ENCODE measurements at regions not wholly inside any gene's neighbourhood (a gene's known extent, or its start where the extent isn't known, plus 50 kb on each side); places are given as distances from the start of the nearest gene placed in this dataset.

GRCh38 chr2:129780316-129781270 lies 198.9 kb upstream of the RAB6C start:
- TF ChIP-seq EZH2 (optimal IDR thresholded peaks at IDR 0.05; ENCODE audit: low read depth, low read length) (no peak), CTCF (IDR thresholded peaks at IDR 0.05; ENCODE audit: low read length) (no peak), EZH2phosphoT487 (IDR thresholded peaks at IDR 0.05; ENCODE audit: low read length) (no peak)
